ENCODE measurements at regions not wholly inside any gene's neighbourhood (a gene's known extent, or its start where the extent isn't known, plus 50 kb on each side); places are given as distances from the start of the nearest gene placed in this dataset.

DNA sequence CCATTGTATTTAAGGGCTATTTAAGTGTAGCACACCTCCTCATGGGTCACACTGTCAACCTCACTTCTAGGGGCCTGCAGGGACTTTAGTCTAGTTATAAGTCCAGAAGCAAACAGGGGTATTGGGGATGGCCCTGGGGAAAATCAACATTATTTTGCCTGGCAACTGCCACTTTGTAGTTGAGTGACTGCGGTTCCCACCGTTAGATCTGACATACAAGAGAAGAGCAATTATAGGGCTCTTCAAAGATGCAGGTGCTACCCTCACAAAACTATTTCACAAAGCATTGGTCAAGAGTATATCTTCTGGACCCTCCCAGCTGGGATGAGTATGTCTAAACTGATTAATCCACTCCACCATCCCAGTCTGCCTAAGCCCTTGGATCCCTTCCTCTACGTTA, 133.0 kb upstream of the PCBD1 start:
- TF ChIP-seq, protein P1, sequence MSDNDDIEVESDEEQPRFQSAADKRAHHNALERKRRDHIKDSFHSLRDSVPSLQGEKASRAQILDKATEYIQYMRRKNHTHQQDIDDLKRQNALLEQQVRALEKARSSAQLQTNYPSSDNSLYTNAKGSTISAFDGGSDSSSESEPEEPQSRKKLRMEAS (IDR thresholded peaks at IDR 0.05), result no peak
- TF ChIP-seq, protein P2, sequence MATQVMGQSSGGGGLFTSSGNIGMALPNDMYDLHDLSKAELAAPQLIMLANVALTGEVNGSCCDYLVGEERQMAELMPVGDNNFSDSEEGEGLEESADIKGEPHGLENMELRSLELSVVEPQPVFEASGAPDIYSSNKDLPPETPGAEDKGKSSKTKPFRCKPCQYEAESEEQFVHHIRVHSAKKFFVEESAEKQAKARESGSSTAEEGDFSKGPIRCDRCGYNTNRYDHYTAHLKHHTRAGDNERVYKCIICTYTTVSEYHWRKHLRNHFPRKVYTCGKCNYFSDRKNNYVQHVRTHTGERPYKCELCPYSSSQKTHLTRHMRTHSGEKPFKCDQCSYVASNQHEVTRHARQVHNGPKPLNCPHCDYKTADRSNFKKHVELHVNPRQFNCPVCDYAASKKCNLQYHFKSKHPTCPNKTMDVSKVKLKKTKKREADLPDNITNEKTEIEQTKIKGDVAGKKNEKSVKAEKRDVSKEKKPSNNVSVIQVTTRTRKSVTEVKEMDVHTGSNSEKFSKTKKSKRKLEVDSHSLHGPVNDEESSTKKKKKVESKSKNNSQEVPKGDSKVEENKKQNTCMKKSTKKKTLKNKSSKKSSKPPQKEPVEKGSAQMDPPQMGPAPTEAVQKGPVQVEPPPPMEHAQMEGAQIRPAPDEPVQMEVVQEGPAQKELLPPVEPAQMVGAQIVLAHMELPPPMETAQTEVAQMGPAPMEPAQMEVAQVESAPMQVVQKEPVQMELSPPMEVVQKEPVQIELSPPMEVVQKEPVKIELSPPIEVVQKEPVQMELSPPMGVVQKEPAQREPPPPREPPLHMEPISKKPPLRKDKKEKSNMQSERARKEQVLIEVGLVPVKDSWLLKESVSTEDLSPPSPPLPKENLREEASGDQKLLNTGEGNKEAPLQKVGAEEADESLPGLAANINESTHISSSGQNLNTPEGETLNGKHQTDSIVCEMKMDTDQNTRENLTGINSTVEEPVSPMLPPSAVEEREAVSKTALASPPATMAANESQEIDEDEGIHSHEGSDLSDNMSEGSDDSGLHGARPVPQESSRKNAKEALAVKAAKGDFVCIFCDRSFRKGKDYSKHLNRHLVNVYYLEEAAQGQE (IDR thresholded peaks at IDR 0.05; ENCODE audit: low read depth), result no peak
- TF ChIP-seq NFIC (IDR thresholded peaks at IDR 0.05) (no peak), TCF12 (IDR thresholded peaks at IDR 0.05; ENCODE audit: low read depth) (no peak), CEBPB (IDR thresholded peaks at IDR 0.05) (no peak), EP300 (IDR thresholded peaks at IDR 0.05; ENCODE audit: borderline replicate concordance) (no peak)

Measured in Ishikawa (cell line).